WTC11 (cell line): ENCODE measurements at regions not wholly inside any gene's neighbourhood (a gene's known extent, or its start where the extent isn't known, plus 50 kb on each side); places are given as distances from the start of the nearest gene placed in this dataset.

Experiments
- ATAC-seq: fragments of 200-7000 bp; cut with Tn5 transposase; 2 replicates; pipeline ENCODE4 v1.10.0; 2021; ENCODE audit warnings: mild to moderate bottlenecking, moderate library complexity
- CTCF ChIA-PET: fragments of 300-600 bp; sonication (Branson Sonifier 250); formaldehyde crosslinking; loops from one replicate; lab custom pipeline; 2021; ENCODE audit warnings: antibody characterized with exemption; lab: Charles Lee
- POLR2A ChIA-PET: fragments of 350-600 bp; sonication (Branson Sonifier 250); formaldehyde crosslinking; loops from one replicate; lab custom pipeline; 2021; ENCODE audit warnings: antibody characterized with exemption; lab: Charles Lee
- DNase-seq: peaks from one replicate; pipeline ENCODE4 v3.0.0; 2021; ENCODE audit warnings: low spot score
- H3K27ac Mint-ChIP-seq: 2 replicates; pipeline ENCODE4 v1.8.0; 2021; ENCODE audit warnings: mixed read lengths
- H3K27me3 Mint-ChIP-seq: 2 replicates; pipeline ENCODE4 v1.8.0; 2021; ENCODE audit warnings: low read depth, mild to moderate bottlenecking, moderate library complexity, mixed read lengths
- H3K36me3 Mint-ChIP-seq: 2 replicates; pipeline ENCODE4 v1.8.0; 2021; ENCODE audit warnings: mixed read lengths
- H3K4me1 Mint-ChIP-seq: 2 replicates; pipeline ENCODE4 v1.8.0; 2022; ENCODE audit warnings: mixed read lengths
- H3K4me3 Mint-ChIP-seq: 2 replicates; pipeline ENCODE4 v1.8.0; 2021; ENCODE audit warnings: mild to moderate bottlenecking, moderate library complexity, mixed read lengths
- H3K9me3 Mint-ChIP-seq: 2 replicates; pipeline ENCODE4 v1.8.0; 2021; ENCODE audit warnings: mixed read lengths
- ATF1 ChIP-seq: sonication (generic); formaldehyde crosslinking; IDR thresholded peaks from 2 replicates; pipeline ENCODE4 v1.8.1; 2023; ENCODE audit warnings: mild to moderate bottlenecking, moderate library complexity, missing genetic modification reagents
- CTCF ChIP-seq: fragments of 200-600 bp; IDR thresholded peaks from 2 replicates; pipeline ENCODE4 v1.8.0; 2022; ENCODE audit warnings: antibody characterized with exemption
- ELF4 ChIP-seq: sonication (generic); formaldehyde crosslinking; IDR thresholded peaks from 2 replicates; pipeline ENCODE4 v1.8.1; 2022; ENCODE audit warnings: low read depth, mild to moderate bottlenecking, moderate library complexity, missing genetic modification reagents
- ETV6 ChIP-seq: sonication (generic); formaldehyde crosslinking; IDR thresholded peaks from 2 replicates; pipeline ENCODE4 v1.8.1; 2022; ENCODE audit warnings: mild to moderate bottlenecking, missing genetic modification reagents
- FOXP1 ChIP-seq: sonication (generic); formaldehyde crosslinking; IDR thresholded peaks from 2 replicates; pipeline ENCODE4 v1.8.0; 2022; ENCODE audit warnings: missing genetic modification reagents, mild to moderate bottlenecking, moderate library complexity, borderline replicate concordance
- NFATC4 ChIP-seq: fragments of 250-450 bp; sonication (Bioruptor Pico); IDR thresholded peaks from 2 replicates; pipeline ENCODE4 v1.9.0; 2021; ENCODE audit warnings: mild to moderate bottlenecking
- NR1H2 ChIP-seq: sonication (generic); formaldehyde crosslinking; IDR thresholded peaks from 2 replicates; pipeline ENCODE4 v1.9.0; 2021; ENCODE audit warnings: mild to moderate bottlenecking, moderate library complexity, missing genetic modification reagents
- OVOL2 ChIP-seq: fragments of 250-450 bp; sonication (Bioruptor Pico); IDR thresholded peaks from 2 replicates; pipeline ENCODE4 v1.9.0; 2021; ENCODE audit warnings: mild to moderate bottlenecking, borderline replicate concordance
- PREB ChIP-seq: sonication (generic); formaldehyde crosslinking; IDR thresholded peaks from 2 replicates; pipeline ENCODE4 v1.8.1; 2022; ENCODE audit warnings: mild to moderate bottlenecking, missing genetic modification reagents, moderate library complexity, borderline replicate concordance
- RORB ChIP-seq: fragments of 250-450 bp; sonication (Bioruptor Pico); IDR thresholded peaks from 2 replicates; pipeline ENCODE4 v1.9.0; 2021; ENCODE audit warnings: mild to moderate bottlenecking
- SOX15 ChIP-seq: fragments of 250-450 bp; sonication (Bioruptor Pico); IDR thresholded peaks from 2 replicates; pipeline ENCODE4 v1.9.0; 2021; ENCODE audit warnings: mild to moderate bottlenecking
- TCF7 ChIP-seq: sonication (generic); formaldehyde crosslinking; IDR thresholded peaks from 2 replicates; pipeline ENCODE4 v1.8.0; 2022; ENCODE audit warnings: mild to moderate bottlenecking, low read depth, missing genetic modification reagents, moderate library complexity
- ZNF532 ChIP-seq: fragments of 250-450 bp; sonication (Bioruptor Pico); IDR thresholded peaks from 2 replicates; pipeline ENCODE4 v1.9.0; 2021; ENCODE audit warnings: mild to moderate bottlenecking, borderline replicate concordance
- ZNF671 ChIP-seq: fragments of 250-450 bp; sonication (Bioruptor Pico); IDR thresholded peaks from 2 replicates; pipeline ENCODE4 v1.8.0; 2021; ENCODE audit warnings: mild to moderate bottlenecking
- TF ChIP-seq, protein P1 (sequence below): sonication (generic); formaldehyde crosslinking; IDR thresholded peaks from 2 replicates; pipeline ENCODE4 v1.8.0; 2023; ENCODE audit warnings: mild to moderate bottlenecking, missing genetic modification reagents
- TF ChIP-seq, protein P2 (sequence below): fragments of 250-450 bp; sonication (Bioruptor Pico); IDR thresholded peaks from 2 replicates; pipeline ENCODE4 v1.9.0; 2021; ENCODE audit warnings: mild to moderate bottlenecking
- TF ChIP-seq, protein P3 (sequence below): sonication (generic); formaldehyde crosslinking; IDR thresholded peaks from 2 replicates; pipeline ENCODE4 v1.8.1; 2023; ENCODE audit warnings: mild to moderate bottlenecking, missing genetic modification reagents
- TF ChIP-seq, protein P4 (sequence below): sonication (generic); formaldehyde crosslinking; IDR thresholded peaks from 2 replicates; pipeline ENCODE4 v1.8.1; 2023; ENCODE audit warnings: mild to moderate bottlenecking, missing genetic modification reagents, moderate library complexity
- TF ChIP-seq, protein P5 (sequence below): sonication (generic); formaldehyde crosslinking; conservative IDR thresholded peaks from 2 replicates; pipeline ENCODE4 v1.8.1; 2022; ENCODE audit warnings: mild to moderate bottlenecking, missing genetic modification reagents

GRCh38 chr16:51931653-51932052 lies 615.3 kb downstream of the TOX3 start:
- TF ChIP-seq RORB (CRISPR knock-in tag) (no peak), OVOL2 (CRISPR knock-in tag) (no peak)
- TF ChIP-seq, protein P1, sequence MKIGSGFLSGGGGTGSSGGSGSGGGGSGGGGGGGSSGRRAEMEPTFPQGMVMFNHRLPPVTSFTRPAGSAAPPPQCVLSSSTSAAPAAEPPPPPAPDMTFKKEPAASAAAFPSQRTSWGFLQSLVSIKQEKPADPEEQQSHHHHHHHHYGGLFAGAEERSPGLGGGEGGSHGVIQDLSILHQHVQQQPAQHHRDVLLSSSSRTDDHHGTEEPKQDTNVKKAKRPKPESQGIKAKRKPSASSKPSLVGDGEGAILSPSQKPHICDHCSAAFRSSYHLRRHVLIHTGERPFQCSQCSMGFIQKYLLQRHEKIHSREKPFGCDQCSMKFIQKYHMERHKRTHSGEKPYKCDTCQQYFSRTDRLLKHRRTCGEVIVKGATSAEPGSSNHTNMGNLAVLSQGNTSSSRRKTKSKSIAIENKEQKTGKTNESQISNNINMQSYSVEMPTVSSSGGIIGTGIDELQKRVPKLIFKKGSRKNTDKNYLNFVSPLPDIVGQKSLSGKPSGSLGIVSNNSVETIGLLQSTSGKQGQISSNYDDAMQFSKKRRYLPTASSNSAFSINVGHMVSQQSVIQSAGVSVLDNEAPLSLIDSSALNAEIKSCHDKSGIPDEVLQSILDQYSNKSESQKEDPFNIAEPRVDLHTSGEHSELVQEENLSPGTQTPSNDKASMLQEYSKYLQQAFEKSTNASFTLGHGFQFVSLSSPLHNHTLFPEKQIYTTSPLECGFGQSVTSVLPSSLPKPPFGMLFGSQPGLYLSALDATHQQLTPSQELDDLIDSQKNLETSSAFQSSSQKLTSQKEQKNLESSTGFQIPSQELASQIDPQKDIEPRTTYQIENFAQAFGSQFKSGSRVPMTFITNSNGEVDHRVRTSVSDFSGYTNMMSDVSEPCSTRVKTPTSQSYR (CRISPR knock-in tag) = no peak
- TF ChIP-seq, protein P2, sequence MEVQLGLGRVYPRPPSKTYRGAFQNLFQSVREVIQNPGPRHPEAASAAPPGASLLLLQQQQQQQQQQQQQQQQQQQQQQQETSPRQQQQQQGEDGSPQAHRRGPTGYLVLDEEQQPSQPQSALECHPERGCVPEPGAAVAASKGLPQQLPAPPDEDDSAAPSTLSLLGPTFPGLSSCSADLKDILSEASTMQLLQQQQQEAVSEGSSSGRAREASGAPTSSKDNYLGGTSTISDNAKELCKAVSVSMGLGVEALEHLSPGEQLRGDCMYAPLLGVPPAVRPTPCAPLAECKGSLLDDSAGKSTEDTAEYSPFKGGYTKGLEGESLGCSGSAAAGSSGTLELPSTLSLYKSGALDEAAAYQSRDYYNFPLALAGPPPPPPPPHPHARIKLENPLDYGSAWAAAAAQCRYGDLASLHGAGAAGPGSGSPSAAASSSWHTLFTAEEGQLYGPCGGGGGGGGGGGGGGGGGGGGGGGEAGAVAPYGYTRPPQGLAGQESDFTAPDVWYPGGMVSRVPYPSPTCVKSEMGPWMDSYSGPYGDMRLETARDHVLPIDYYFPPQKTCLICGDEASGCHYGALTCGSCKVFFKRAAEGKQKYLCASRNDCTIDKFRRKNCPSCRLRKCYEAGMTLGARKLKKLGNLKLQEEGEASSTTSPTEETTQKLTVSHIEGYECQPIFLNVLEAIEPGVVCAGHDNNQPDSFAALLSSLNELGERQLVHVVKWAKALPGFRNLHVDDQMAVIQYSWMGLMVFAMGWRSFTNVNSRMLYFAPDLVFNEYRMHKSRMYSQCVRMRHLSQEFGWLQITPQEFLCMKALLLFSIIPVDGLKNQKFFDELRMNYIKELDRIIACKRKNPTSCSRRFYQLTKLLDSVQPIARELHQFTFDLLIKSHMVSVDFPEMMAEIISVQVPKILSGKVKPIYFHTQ = no peak
- H3K4me3 Mint-ChIP-seq = no peak overlapping the region
- H3K27ac Mint-ChIP-seq = no peak overlapping the region
- no peaks in the 10 kb centered on the region; the same call in 1 of the 2 replicates for H3K27me3 Mint-ChIP-seq
- no peak for DNase-seq
- H3K4me1 Mint-ChIP-seq = peaks cover 2% of the 10 kb centered on the region; the same call in 1 of the 2 replicates
- POLR2A ChIA-PET = no interaction called here
- no peaks in the 10 kb centered on the region for H3K36me3 Mint-ChIP-seq
- peaks cover 11% of the 10 kb centered on the region for H3K9me3 Mint-ChIP-seq
- CTCF ChIA-PET = no interaction called here
- no peak for ATAC-seq

DNA sequence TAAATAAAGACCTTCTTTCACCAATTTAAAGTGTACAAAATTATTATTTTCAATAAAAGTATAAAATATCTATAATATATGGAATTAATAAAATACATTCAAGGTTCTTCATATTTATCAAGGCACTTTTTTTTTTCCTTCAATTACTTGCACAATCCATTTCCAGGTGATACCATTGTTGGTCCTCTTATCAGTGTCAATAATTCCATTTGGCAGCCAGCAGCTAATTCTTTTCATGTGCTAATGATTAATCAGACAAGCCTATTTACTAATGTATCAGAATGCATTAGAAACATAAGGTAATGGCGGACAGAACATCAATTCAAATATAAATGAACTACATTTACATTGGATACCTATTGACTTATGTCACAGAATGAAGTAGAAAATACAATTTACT lies 622.2 kb downstream of the TOX3 start:
- H3K4me1 Mint-ChIP-seq = 0 out of 2 replicates have a peak, but pooled peaks cover under 1% of the 10 kb centered on the region
- no peak for ATAC-seq
- peaks cover 3% of the 10 kb centered on the region for H3K9me3 Mint-ChIP-seq
- no peaks in the 10 kb centered on the region for H3K36me3 Mint-ChIP-seq
- H3K27me3 Mint-ChIP-seq = no peaks in the 10 kb centered on the region; the same call in none of the 2 replicates
- no peak overlapping the region for H3K27ac Mint-ChIP-seq
- TF ChIP-seq NR1H2 (CRISPR knock-in tag) (no peak), CTCF (no peak), ATF1 (CRISPR knock-in tag) (no peak), NFATC4 (no peak), FOXP1 (CRISPR knock-in tag) (no peak), TCF7 (CRISPR knock-in tag) (no peak), ZNF671 (CRISPR knock-in tag) (no peak), ZNF532 (CRISPR knock-in tag) (no peak), PREB (CRISPR knock-in tag) (no peak), SOX15 (no peak), ETV6 (CRISPR knock-in tag) (no peak), ELF4 (CRISPR knock-in tag) (no peak)
- TF ChIP-seq, protein P3, sequence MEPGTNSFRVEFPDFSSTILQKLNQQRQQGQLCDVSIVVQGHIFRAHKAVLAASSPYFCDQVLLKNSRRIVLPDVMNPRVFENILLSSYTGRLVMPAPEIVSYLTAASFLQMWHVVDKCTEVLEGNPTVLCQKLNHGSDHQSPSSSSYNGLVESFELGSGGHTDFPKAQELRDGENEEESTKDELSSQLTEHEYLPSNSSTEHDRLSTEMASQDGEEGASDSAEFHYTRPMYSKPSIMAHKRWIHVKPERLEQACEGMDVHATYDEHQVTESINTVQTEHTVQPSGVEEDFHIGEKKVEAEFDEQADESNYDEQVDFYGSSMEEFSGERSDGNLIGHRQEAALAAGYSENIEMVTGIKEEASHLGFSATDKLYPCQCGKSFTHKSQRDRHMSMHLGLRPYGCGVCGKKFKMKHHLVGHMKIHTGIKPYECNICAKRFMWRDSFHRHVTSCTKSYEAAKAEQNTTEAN (CRISPR knock-in tag) = no peak
- TF ChIP-seq, protein P4, sequence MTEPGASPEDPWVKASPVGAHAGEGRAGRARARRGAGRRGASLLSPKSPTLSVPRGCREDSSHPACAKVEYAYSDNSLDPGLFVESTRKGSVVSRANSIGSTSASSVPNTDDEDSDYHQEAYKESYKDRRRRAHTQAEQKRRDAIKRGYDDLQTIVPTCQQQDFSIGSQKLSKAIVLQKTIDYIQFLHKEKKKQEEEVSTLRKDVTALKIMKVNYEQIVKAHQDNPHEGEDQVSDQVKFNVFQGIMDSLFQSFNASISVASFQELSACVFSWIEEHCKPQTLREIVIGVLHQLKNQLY = no peak
- TF ChIP-seq, protein P5, sequence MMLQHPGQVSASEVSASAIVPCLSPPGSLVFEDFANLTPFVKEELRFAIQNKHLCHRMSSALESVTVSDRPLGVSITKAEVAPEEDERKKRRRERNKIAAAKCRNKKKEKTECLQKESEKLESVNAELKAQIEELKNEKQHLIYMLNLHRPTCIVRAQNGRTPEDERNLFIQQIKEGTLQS (CRISPR knock-in tag) = no peak
- CTCF ChIA-PET = no interaction called here
- POLR2A ChIA-PET = no interaction called here
- no peak for DNase-seq
- H3K4me3 Mint-ChIP-seq = no peak overlapping the region
